ENCODE measurements at regions not wholly inside any gene's neighbourhood (a gene's known extent, or its start where the extent isn't known, plus 50 kb on each side); places are given as distances from the start of the nearest gene placed in this dataset.
A peak's percentile ranks its signal among the peaks of the same experiment; 100 is the strongest.
"Not testable (repeated sequence)": the region's sequence is repeated elsewhere in the genome, so short reads cannot be mapped to it uniquely, and the experiment has no call there.

DNA sequence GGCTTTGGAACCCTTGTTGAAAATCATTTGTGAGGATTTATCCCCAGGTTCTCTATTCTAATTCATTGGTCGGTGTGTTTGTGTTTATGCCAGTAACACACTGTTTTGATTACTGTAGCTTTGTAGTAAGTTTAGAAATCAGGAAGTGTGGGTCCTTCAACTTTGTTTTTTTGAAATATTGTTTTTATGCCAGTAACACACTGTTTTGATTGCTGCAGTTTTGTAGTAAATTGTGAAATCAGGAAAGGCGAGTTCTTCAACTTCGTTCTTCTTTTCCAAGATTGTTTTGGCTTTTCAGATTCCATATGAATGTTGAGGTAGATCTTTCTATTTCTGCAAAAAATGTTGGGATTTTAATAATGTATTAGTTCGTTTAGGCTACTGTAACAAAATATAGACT lies 314.6 kb downstream of the RPLP1 start:
- H3K36me3 ChIP-seq, result no peaks in the 10 kb centered on the region
- H3K4me3 ChIP-seq, result no peak overlapping the region
- DNase-seq, result no peak
- peaks cover 2% of the 10 kb centered on the region; the same call in 1 of the 2 replicates for H3K27me3 ChIP-seq
- peaks cover 10% of the 10 kb centered on the region for H3K9me3 ChIP-seq

DNA sequence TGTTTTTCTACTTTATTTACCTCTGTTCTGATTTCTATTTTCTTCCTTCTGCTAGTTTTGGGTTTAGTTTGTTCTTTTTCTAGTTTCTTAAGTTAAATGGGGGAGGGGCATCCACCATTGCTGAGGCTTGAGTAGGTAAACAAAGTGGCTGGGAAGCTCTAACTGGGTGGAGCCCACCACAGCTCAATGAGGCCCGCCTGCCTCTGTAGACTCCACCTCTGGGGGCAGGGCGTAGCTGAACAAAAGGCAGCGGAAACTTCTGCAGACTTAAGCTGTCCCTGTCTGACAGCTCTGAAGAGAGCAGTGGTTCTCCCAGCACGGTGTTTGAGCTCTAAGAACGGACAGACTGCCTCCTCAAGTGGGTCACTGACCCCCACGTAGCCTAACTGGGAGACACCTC lies 316.7 kb downstream of the RPLP1 start:
- not testable (repeated sequence) for H3K4me3 ChIP-seq, DNase-seq, H3K36me3 ChIP-seq, H3K27me3 ChIP-seq
- H3K9me3 ChIP-seq, result peaks cover 10% of the 10 kb centered on the region

DNA sequence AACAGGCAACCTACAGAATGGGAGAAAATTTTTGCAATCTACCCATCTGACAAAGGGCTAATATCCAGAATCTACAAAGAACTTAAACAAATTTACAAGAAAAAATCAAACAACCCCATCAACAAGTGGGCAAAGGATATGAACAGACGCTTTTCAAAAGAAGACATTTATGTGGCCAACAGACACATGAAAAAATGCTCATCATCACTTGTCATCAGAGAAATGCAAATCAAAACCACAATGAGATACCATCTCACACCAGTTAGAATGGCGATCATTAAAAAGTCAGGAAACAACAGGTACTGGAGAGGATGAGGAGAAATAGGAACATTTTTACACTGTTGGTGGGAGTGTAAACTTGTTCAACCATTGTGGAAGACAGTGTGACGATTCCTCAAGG lies 321.6 kb downstream of the RPLP1 start:
- DNase-seq, H3K4me3 ChIP-seq, H3K27me3 ChIP-seq, H3K36me3 ChIP-seq: not testable (repeated sequence)
- peaks cover 10% of the 10 kb centered on the region; the same call in 1 of the 2 replicates for H3K9me3 ChIP-seq

DNA sequence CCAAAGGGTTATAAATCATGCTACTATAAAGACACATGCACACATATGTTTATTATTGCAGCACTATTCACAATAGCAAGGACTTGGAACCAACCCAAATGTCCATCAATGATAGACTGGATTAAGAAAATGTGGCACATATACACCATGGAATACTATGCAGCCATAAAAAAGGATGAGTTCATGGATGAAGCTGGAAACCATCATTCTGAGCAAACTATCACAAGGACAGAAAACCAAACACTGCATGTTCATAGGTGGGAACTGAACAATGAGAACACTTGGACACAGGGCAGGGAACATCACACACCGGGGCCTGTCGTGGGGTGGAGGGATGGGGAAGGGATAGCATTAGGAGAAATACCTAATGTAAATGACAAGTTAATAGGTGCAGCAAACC lies 322.1 kb downstream of the RPLP1 start:
- DNase-seq, H3K27me3 ChIP-seq, H3K4me3 ChIP-seq, H3K36me3 ChIP-seq: not testable (repeated sequence)
- H3K9me3 ChIP-seq, result peaks cover 10% of the 10 kb centered on the region; the same call in 1 of the 2 replicates

DNA sequence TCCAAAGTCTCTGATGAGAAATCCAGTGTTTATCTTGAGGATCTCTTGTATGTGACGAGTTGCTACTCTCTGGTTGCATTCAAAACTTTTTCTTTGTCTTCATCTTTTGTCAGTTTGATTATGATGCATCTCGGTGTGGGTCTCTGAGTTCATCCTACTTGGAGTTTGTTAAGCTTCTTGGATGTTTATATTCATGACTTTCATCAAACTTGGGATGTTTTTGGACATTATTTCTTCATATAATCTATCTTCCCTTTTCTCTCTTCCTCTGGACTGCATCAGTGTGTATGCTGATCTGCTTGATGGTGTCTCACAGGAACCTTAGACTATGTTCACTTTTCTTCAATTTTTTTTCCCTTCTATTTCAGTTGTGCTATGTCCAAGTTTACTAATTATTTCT lies 320.4 kb downstream of the TLE3 start:
- no peaks in the 10 kb centered on the region for H3K36me3 ChIP-seq
- no peak for DNase-seq
- H3K4me3 ChIP-seq, result no peak overlapping the region
- H3K9me3 ChIP-seq, result peaks cover 8% of the 10 kb centered on the region; the same call in 1 of the 2 replicates
- no peaks in the 10 kb centered on the region for H3K27me3 ChIP-seq

DNA sequence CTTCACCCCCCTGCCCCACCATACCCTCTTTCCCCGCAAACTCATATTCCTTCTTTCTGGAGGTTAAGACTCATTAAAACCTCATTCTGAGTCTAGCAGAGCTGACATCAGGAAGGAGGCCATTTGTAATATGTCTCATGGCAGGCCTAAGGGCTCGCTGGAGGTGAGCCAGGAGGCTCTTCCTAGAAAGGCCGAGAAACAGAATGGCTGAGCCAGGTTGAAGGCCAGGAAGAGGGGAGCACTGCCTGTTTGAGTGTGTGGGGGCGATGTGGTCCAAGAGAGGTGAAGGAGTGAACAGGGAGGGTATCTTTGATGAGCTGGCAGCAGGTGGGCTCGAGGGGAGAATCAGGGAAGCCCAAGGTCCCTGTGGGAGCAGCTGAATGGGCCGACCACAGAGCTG lies 317.3 kb downstream of the TLE3 start:
- Histone ChIP-seq H3K36me3 (no peaks in the 10 kb centered on the region), H3K27me3 (no peaks in the 10 kb centered on the region), H3K9me3 (peaks cover 8% of the 10 kb centered on the region; the same call in 1 of the 2 replicates), H3K4me3 (no peak overlapping the region)
- no peak for DNase-seq

GRCh38 chr15:69780981-69781380 lies 316.7 kb downstream of the TLE3 start:
- DNase-seq, result peak; percentile 51
- H3K27me3 ChIP-seq, result no peaks in the 10 kb centered on the region

DNA sequence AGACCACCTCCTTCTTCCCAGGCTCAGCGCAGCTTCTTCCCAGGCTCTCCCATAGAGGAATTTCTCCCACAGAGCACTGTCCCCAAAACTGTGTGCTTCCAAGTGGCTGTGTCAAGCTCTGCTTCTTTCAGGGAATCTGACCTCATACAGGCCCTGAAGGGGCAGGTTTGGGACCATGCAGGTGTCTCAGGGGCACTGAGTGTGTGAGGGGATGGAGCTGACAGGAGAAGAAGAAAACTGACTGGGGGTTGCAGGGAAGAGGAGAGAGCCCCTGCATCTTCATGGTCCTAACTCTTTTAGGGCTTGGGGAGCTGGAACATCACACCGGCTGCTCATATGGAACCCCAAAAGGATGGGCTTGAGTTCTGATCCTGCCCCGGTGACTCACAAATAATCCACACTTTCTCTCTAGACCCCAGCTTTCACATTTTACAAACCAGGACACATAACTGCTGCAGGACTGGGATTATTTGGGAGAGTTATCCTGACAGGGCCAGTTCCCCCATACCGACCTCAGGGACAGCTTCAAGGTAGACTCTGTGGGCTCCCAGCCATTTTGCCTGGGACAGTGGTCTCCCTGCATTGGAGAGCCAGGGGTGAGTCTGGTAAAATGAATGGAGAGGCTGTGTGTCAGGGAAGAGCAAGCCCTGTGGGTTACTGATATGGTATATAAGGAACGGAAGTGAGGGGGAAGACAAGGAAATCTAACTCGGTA lies 316.1 kb downstream of the TLE3 start:
- peaks cover 8% of the 10 kb centered on the region; the same call in 1 of the 2 replicates for H3K9me3 ChIP-seq
- H3K4me3 ChIP-seq, result no peak overlapping the region
- no peaks in the 10 kb centered on the region for H3K27me3 ChIP-seq
- H3K36me3 ChIP-seq, result no peaks in the 10 kb centered on the region
- DNase-seq, result no peak

More at GRCh38 chr15:69780981-69781380, 316.7 kb downstream of the TLE3 start:
- peaks cover 8% of the 10 kb centered on the region; the same call in 1 of the 2 replicates for H3K9me3 ChIP-seq
- no peaks in the 10 kb centered on the region for H3K36me3 ChIP-seq
- no peak overlapping the region for H3K4me3 ChIP-seq

DNA sequence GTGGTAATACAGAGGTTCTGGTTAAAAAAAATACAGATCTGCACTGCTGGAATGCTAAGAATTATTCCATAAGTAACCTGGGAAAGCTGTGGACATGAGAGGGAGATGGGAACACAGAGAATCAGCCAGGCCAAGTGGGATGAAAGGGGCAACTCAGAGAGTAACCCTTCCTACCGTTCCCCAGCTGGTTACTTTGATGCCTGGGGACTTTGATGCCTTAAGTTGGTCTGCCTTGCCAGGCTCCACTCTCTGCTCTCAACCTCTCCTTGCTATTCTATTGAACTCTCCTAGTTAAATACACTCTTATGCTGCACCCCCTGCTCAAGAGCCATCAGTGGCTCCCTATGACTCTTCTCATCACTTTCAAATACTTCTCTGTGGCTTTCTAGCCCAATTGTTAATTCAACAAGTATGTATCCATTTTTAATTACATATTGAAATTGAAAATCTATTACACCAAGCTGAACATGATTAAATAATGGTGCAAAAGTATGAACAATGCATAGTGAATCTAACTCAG lies 315.5 kb downstream of the TLE3 start:
- DNase-seq, result no peak
- Histone ChIP-seq H3K27me3 (no peaks in the 10 kb centered on the region), H3K36me3 (no peaks in the 10 kb centered on the region), H3K9me3 (peaks cover 4% of the 10 kb centered on the region; the same call in 1 of the 2 replicates), H3K4me3 (no peak overlapping the region)

DNA sequence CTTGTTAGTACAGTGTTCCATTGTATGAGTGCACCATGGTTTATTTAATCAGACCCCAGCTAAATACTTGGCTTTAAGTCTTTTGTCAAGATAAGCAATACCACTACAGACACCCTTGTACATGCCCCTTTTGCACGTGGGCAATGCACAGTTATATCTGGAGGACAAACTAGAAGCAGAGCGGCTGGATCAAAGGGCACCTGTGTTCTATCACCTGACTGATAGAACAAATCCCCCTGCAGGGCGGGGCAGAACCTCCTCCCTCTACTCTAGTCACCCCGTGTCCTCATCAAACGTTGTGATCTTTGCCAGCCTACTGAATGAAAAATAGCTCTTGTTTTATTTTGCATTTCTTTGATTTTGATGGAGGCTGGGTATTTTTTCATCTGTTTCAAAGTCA lies 314.9 kb downstream of the TLE3 start:
- Histone ChIP-seq H3K9me3 (no peaks in the 10 kb centered on the region), H3K36me3 (no peaks in the 10 kb centered on the region), H3K4me3 (no peak overlapping the region), H3K27me3 (no peaks in the 10 kb centered on the region)
- DNase-seq, result no peak

DNA sequence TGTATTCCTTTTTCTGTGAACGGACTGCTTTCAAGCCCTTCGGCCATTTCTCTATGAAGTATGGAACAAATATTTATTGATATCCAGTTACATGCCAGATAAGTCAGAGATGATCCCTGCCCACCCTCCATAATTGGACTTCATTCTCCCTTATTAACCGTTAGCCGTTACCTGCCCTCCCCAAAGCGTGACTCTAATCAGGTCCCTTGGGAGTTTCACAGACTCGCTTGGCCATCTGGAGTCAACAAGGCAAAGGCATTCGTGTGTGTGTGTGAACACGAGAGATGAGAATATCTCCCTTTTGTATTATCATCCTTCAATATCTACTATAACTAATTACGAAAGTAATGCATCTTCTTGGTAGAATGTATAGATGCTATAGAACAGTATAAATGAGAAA lies 314.5 kb downstream of the TLE3 start:
- Histone ChIP-seq H3K36me3 (no peaks in the 10 kb centered on the region), H3K4me3 (no peak overlapping the region), H3K27me3 (no peaks in the 10 kb centered on the region), H3K9me3 (no peaks in the 10 kb centered on the region)
- DNase-seq, result no peak

DNA sequence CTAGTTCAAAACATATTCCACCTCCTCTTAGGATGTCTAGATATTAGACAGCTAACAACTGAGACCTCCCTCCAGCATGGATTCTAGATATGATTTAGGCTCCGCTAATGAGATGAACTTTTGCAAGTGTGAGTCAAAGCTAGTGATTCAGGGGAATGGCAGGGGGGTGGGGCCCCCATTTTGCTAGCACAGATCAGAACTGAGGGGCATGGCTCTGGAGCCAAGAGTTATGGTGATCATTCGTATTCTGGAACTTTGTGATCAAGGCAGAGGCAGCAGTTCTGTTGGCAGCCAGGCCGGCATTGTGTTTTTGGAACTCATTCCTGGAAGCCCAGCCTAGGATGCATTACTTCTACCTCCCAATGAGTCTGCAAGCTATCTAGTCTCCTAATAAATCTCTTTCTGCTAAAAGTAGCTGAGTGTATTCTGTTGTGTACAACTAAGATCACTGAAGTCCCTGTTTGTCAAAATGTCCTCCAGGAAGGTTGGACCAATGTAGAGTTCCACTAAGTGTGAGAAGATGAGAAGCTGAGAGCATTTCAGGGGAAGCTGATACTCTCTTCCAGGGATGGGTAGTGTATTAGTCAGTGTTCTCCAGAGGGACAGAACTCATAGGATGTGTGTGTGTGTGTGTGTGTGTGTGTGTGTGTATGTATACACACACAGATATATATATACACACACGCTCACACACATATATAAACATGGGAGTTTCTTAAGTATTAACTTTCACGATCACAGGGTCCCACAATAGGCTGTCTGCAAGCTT lies 312.7 kb downstream of the TLE3 start:
- H3K9me3 ChIP-seq, result no peaks in the 10 kb centered on the region
- peak; percentile 41 for DNase-seq
- H3K27me3 ChIP-seq, result no peaks in the 10 kb centered on the region
- H3K36me3 ChIP-seq, result no peaks in the 10 kb centered on the region
- no peak overlapping the region for H3K4me3 ChIP-seq

- DNase-seq, result no peak
- Histone ChIP-seq H3K27me3 (no peaks in the 10 kb centered on the region), H3K4me3 (no peak overlapping the region)
Measured at GRCh38 chr15:69786136-69786701, 311.5 kb downstream of the TLE3 start.

GRCh38 chr15:69787791-69788190 lies 309.9 kb downstream of the TLE3 start:
- DNase-seq, result no peak

More at GRCh38 chr15:69786136-69786701, 311.5 kb downstream of the TLE3 start:
- H3K36me3 ChIP-seq, result no peaks in the 10 kb centered on the region
- no peaks in the 10 kb centered on the region; the same call in 1 of the 2 replicates for H3K9me3 ChIP-seq

GRCh38 chr15:69789648-69790393 lies 307.9 kb downstream of the TLE3 start:
- H3K27me3 ChIP-seq, result no peaks in the 10 kb centered on the region; the same call in 1 of the 2 replicates
- no peaks in the 10 kb centered on the region for H3K36me3 ChIP-seq
- no peak overlapping the region for H3K4me3 ChIP-seq
- H3K9me3 ChIP-seq, result no peaks in the 10 kb centered on the region; the same call in 1 of the 2 replicates
- DNase-seq, result no peak

More at GRCh38 chr15:69787791-69788190, 309.9 kb downstream of the TLE3 start:
- H3K9me3 ChIP-seq, result no peaks in the 10 kb centered on the region; the same call in 1 of the 2 replicates
- no peaks in the 10 kb centered on the region; the same call in 1 of the 2 replicates for H3K27me3 ChIP-seq
- H3K4me3 ChIP-seq, result no peak overlapping the region
- H3K36me3 ChIP-seq, result no peaks in the 10 kb centered on the region

- no peak for DNase-seq
- Histone ChIP-seq H3K36me3 (no peaks in the 10 kb centered on the region), H3K4me3 (no peak overlapping the region), H3K9me3 (no peaks in the 10 kb centered on the region; the same call in 1 of the 2 replicates), H3K27me3 (no peaks in the 10 kb centered on the region; the same call in 1 of the 2 replicates)
Measured at GRCh38 chr15:69790632-69791031, 307.1 kb downstream of the TLE3 start.

Measured in MG63 (cell line).